ENCODE measurements at regions not wholly inside any gene's neighbourhood (a gene's known extent, or its start where the extent isn't known, plus 50 kb on each side); places are given as distances from the start of the nearest gene placed in this dataset.

DNA sequence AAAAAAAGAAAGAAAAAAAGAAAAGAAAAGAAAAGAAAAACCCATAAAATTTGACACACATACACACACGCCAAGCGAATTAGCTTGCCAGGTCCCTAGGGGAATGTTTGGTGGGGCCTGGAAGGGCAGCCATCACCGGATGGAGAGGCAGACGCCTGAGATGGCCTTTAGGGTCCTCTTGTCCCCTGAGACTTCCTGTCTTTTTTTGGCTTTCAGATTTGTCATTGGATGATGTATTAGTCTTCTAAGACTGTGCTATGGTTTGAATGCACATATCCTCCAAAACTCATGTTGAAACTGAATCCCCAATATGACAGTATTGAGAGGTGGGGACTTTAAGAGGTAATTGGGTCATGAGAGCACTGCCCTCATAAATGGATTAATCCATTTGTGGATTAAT is 211.8 kb downstream of the TOMM20 start:
- no peaks in the 10 kb centered on the region for H3K36me3 Mint-ChIP-seq (ENCODE audit: low read depth)
- no peak overlapping the region for H3K27ac Mint-ChIP-seq
- DNase-seq: no peak
- no peaks in the 10 kb centered on the region for H3K9me3 Mint-ChIP-seq
- peaks cover 32% of the 10 kb centered on the region for H3K4me1 Mint-ChIP-seq (ENCODE audit: low read depth)
- TF ChIP-seq, protein P1, sequence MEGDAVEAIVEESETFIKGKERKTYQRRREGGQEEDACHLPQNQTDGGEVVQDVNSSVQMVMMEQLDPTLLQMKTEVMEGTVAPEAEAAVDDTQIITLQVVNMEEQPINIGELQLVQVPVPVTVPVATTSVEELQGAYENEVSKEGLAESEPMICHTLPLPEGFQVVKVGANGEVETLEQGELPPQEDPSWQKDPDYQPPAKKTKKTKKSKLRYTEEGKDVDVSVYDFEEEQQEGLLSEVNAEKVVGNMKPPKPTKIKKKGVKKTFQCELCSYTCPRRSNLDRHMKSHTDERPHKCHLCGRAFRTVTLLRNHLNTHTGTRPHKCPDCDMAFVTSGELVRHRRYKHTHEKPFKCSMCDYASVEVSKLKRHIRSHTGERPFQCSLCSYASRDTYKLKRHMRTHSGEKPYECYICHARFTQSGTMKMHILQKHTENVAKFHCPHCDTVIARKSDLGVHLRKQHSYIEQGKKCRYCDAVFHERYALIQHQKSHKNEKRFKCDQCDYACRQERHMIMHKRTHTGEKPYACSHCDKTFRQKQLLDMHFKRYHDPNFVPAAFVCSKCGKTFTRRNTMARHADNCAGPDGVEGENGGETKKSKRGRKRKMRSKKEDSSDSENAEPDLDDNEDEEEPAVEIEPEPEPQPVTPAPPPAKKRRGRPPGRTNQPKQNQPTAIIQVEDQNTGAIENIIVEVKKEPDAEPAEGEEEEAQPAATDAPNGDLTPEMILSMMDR (IDR thresholded peaks at IDR 0.05): no peak
- H3K27me3 Mint-ChIP-seq (ENCODE audit: insufficient read depth): no peaks in the 10 kb centered on the region; the same call in 1 of the 2 replicates
- H3K4me3 Mint-ChIP-seq: no peak overlapping the region

DNA sequence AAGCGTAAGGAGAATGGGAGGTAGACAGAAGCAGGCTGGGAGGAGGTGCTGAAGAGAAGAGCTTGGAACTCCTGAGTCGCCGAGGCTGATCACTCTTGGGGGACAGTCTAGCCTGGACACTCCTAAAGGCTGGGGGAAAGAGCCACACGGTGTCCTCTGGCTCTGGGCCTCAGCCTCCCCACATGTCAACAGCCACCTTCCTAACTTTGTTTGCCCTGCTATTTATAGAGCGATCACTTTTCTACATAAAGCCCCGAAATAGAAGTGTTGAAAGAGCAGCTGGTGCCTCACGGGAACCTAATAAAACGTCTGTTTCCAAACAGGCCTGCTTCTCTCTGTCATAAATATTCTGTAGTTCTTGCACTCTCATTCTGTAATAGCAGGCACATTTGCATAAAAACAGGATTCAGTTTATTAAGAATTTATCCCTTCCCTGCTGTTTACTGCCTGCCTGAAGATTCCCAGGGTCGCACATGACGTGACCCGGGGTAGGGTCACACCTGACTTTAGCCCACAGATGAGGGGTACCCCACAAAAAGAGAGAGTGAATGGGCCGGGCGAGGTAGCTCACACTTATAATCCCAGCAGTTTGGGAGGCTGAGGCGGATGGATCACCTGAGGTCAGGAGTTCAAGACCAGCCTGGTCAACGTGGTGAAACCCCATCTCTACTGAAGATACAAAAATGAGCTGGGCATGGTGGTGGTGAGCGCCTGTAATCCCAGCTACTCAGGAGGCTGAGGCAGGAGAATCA is 212.5 kb downstream of the TOMM20 start:
- no peaks in the 10 kb centered on the region for H3K9me3 Mint-ChIP-seq
- no peak for DNase-seq
- H3K27me3 Mint-ChIP-seq (ENCODE audit: insufficient read depth): no peaks in the 10 kb centered on the region; the same call in 1 of the 2 replicates
- no peak overlapping the region for H3K4me3 Mint-ChIP-seq
- no peak overlapping the region for H3K27ac Mint-ChIP-seq
- H3K4me1 Mint-ChIP-seq (ENCODE audit: low read depth): peaks cover 25% of the 10 kb centered on the region
- H3K36me3 Mint-ChIP-seq (ENCODE audit: low read depth): no peaks in the 10 kb centered on the region
- TF ChIP-seq, protein P1 (IDR thresholded peaks at IDR 0.05): no peak

GRCh38 chr1:234914606-234915290 is 213.9 kb downstream of the TOMM20 start:
- H3K9me3 Mint-ChIP-seq: no peaks in the 10 kb centered on the region
- no peak overlapping the region for H3K4me3 Mint-ChIP-seq
- DNase-seq: no peak
- peaks cover 16% of the 10 kb centered on the region for H3K4me1 Mint-ChIP-seq (ENCODE audit: low read depth)
- H3K36me3 Mint-ChIP-seq (ENCODE audit: low read depth): no peaks in the 10 kb centered on the region
- H3K27ac Mint-ChIP-seq: no peak overlapping the region
- TF ChIP-seq, protein P1 (IDR thresholded peaks at IDR 0.05): no peak
- H3K27me3 Mint-ChIP-seq (ENCODE audit: insufficient read depth): no peaks in the 10 kb centered on the region; the same call in 1 of the 2 replicates

DNA sequence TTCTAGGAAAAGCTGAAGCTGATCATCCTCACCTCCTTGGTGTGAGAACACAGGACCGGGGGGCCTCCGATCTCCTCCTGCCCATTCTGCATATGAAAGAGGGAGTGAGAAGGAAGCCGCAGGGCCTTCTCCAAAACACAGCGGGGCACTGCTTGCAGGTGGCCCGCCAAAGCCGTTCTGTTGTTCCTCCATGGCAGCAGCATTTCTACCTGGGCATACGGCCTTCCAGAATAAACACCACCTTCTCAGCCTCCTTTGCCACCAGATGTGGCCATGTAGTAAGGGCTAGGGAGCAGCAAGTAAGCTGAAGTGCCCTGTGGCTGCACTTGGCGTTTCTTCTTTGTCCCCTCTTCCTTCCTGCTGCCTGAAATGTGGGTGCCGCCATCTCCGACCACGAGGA is 214.9 kb downstream of the TOMM20 start:
- TF ChIP-seq, protein P1 (IDR thresholded peaks at IDR 0.05): no peak
- Mint-ChIP-seq H3K4me1 (ENCODE audit: low read depth) (peaks cover 8% of the 10 kb centered on the region), H3K27ac (no peak overlapping the region), H3K27me3 (ENCODE audit: insufficient read depth) (peaks cover 3% of the 10 kb centered on the region), H3K36me3 (ENCODE audit: low read depth) (no peaks in the 10 kb centered on the region), H3K4me3 (no peak overlapping the region), H3K9me3 (no peaks in the 10 kb centered on the region)
- DNase-seq: no peak

GRCh38 chr1:234913278-234913649 is 215.4 kb downstream of the TOMM20 start:
- H3K4me3 Mint-ChIP-seq: no peak overlapping the region
- H3K27me3 Mint-ChIP-seq (ENCODE audit: insufficient read depth): peaks cover 3% of the 10 kb centered on the region
- no peaks in the 10 kb centered on the region for H3K9me3 Mint-ChIP-seq
- H3K27ac Mint-ChIP-seq: no peak overlapping the region
- peaks cover 11% of the 10 kb centered on the region for H3K4me1 Mint-ChIP-seq (ENCODE audit: low read depth)
- TF ChIP-seq, protein P1 (IDR thresholded peaks at IDR 0.05): no peak
- no peak for DNase-seq
- H3K36me3 Mint-ChIP-seq (ENCODE audit: low read depth): no peaks in the 10 kb centered on the region
